ENCODE measurements at regions not wholly inside any gene's neighbourhood (a gene's known extent, or its start where the extent isn't known, plus 50 kb on each side); places are given as distances from the start of the nearest gene placed in this dataset.

- ATAC-seq: no peak
Observed at GRCh38 chr5:77842243-77842642, 66.1 kb upstream of the TBCA start.

DNA sequence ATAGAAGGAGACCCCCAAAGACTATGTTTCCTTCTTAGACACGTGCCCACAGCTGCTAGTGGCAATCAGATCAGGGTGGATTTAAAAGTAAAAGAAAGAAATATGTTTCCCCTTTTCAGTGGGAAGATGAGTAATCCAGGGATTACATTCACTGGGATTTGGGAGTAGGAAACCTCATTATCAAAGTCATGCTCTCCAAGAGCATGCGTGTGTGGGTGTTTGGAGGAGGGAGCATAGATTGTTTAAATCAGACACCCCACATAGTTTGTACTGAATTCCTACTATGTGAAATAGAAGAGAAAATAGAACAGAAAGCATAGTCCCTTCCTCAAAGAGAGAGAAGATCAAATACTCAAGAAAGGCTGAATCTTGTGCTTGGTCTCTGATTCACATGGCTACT, 65.5 kb upstream of the TBCA start:
- ATAC-seq: no peak

DNA sequence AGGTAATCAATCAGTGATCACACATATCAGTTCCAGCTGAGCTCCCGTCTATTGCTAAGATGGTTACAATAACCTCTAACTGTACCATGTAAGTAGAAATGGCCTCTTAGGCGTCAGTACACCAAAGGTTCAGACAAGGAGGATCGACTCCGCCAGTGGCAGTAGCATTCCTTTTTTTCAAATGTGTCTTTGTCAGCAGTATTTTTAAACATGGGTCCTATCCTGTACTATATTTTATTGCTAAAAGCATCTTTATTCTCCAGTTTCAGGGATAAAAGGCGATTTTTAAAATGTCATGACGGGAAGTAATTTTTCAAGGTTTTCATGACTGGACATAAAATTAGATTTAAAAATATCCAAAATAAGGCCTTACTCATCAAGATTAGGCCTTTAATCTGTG, 64.8 kb upstream of the TBCA start:
- ATAC-seq: no peak

GRCh38 chr5:77839691-77840090, 63.6 kb upstream of the TBCA start:
- ATAC-seq: no peak

DNA sequence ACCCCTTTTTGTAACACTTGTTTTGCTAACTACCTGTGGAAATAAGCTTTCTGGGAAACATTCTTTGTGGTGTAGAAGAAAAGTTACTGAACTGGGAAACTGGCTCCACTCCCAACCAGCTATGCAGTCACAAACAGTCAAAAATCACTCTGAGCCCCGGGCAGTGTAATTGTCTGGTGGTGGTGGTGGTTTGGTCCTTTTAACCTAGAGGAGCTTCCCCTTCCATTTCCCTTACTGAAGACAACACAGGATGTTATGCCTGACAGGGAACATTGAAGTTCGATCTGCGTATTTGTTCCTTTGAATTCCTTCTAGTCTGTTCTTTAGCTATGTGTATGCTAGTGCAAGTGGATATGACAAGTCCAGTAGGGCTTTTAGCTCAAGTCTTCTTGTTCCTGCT, 56.8 kb upstream of the TBCA start:
- no peak for ATAC-seq

- ATAC-seq: no peak
Observed at GRCh38 chr5:77832166-77832770, 56.1 kb upstream of the TBCA start.

- ATAC-seq: no peak
Observed at GRCh38 chr5:77828445-77828844, 52.3 kb upstream of the TBCA start.

Data from activated CD4-positive, CD25-positive, alpha-beta regulatory T cell treated with anti-CD3 and anti-CD28 coated beads, Interleukin-2, amount 50 U/mL, for 24 hours (primary cell).